Neural cell (in vitro differentiated cells): ENCODE measurements at regions not wholly inside any gene's neighbourhood (a gene's known extent, or its start where the extent isn't known, plus 50 kb on each side); places are given as distances from the start of the nearest gene placed in this dataset.

Experiments used
- H2AFZ ChIP-seq: fragments of 200-600, 300-800 bp; sonication (generic), shearing (Covaris generic); 2 replicates; pipeline ENCODE4 v1.6.0; 2014; ENCODE audit warnings: low read depth, mild to moderate bottlenecking, antibody characterized with exemption, low read length, moderate library complexity
- H3F3A ChIP-seq: fragments of 200-600 bp; shearing (Covaris generic); 2 replicates; pipeline ENCODE4 v1.6.1; 2016; ENCODE audit warnings: mild to moderate bottlenecking, moderate library complexity, mixed read lengths, antibody characterized with exemption, low read length; ENCODE audit not compliant: insufficient read depth, poor library complexity, severe bottlenecking
- H3K27ac ChIP-seq: fragments of 200-600, 300-800 bp; sonication (generic), shearing (Covaris generic); 2 replicates; pipeline ENCODE4 v1.5.1; 2014; ENCODE audit warnings: mild to moderate bottlenecking, low read length, moderate library complexity
- H3K27me3 ChIP-seq: fragments of 300-800, 200-600 bp; sonication (generic), shearing (Covaris generic); 2 replicates; pipeline ENCODE4 v1.6.0; 2014; ENCODE audit warnings: mild to moderate bottlenecking, low read depth, low read length, moderate library complexity; ENCODE audit not compliant: insufficient read depth
- H3K36me3 ChIP-seq: fragments of 300-800, 200-600 bp; sonication (generic), shearing (Covaris generic); 2 replicates; pipeline ENCODE4 v1.5.1; 2014; ENCODE audit warnings: mild to moderate bottlenecking, antibody characterized with exemption, low read length, moderate library complexity; ENCODE audit not compliant: insufficient read depth
- H3K4me2 ChIP-seq: fragments of 300-800, 200-600 bp; sonication (generic), shearing (Covaris generic); 2 replicates; pipeline ENCODE4 v1.6.0; 2014; ENCODE audit warnings: mild to moderate bottlenecking, low read length
- H3K4me3 ChIP-seq: fragments of 300-800, 200-600 bp; sonication (generic), shearing (Covaris generic); 2 replicates; pipeline ENCODE4 v1.5.1; 2014; ENCODE audit warnings: mild to moderate bottlenecking, low read length, moderate library complexity
- H3K79me2 ChIP-seq: fragments of 200-600 bp; shearing (Covaris generic); replicated peaks from 2 replicates; pipeline ENCODE4 v1.6.0; 2014; ENCODE audit warnings: mild to moderate bottlenecking, low read length, moderate library complexity; ENCODE audit not compliant: insufficient read depth
- H3K9ac ChIP-seq: fragments of 300-800, 200-600 bp; sonication (generic), shearing (Covaris generic); 2 replicates; pipeline ENCODE4 v1.6.1; 2016; ENCODE audit warnings: mild to moderate bottlenecking, low read length, mixed read lengths
- H3K9me2 ChIP-seq: fragments of 200-600 bp; shearing (Covaris generic); 2 replicates; pipeline ENCODE4 v1.6.1; 2016; ENCODE audit warnings: mild to moderate bottlenecking, low read length, mixed read lengths; ENCODE audit not compliant: insufficient read depth
- H3K9me3 ChIP-seq: fragments of 200-600, 300-800 bp; sonication (generic), shearing (Covaris generic); 2 replicates; pipeline ENCODE4 v1.6.1; 2016; ENCODE audit warnings: mild to moderate bottlenecking, mixed run types, low read length, moderate library complexity, mixed read lengths
- H4K20me1 ChIP-seq: fragments of 200-600 bp; shearing (Covaris generic); 2 replicates; pipeline ENCODE4 v1.6.1; 2016; ENCODE audit warnings: mild to moderate bottlenecking, mixed run types; ENCODE audit not compliant: insufficient read depth
- CTCF ChIP-seq: fragments of 450-650 bp; IDR thresholded peaks from 2 replicates; pipeline ENCODE4 v1.5.1; 2014; ENCODE audit warnings: antibody characterized with exemption, mild to moderate bottlenecking, moderate library complexity; ENCODE audit not compliant: poor library complexity, severe bottlenecking
- EP300 ChIP-seq: fragments of 450-650 bp; conservative IDR thresholded peaks from 2 replicates; pipeline ENCODE4 v1.6.1; 2014; ENCODE audit warnings: antibody characterized with exemption, mild to moderate bottlenecking, moderate library complexity; ENCODE audit not compliant: poor library complexity, severe bottlenecking
- EZH2 ChIP-seq: fragments of 200-600, 300-800 bp; shearing (Covaris generic), sonication (generic); IDR thresholded peaks from 2 replicates; pipeline ENCODE4 v1.6.1; 2014; ENCODE audit warnings: antibody characterized with exemption, low read length, borderline replicate concordance, mild to moderate bottlenecking; ENCODE audit not compliant: insufficient read depth, poor library complexity, severe bottlenecking
- MXI1 ChIP-seq: fragments of 450-650 bp; conservative IDR thresholded peaks from 2 replicates; pipeline ENCODE4 v1.6.1; 2014; ENCODE audit warnings: antibody characterized with exemption, mild to moderate bottlenecking; ENCODE audit not compliant: poor library complexity, severe bottlenecking
- POLR2AphosphoS5 ChIP-seq: IDR thresholded peaks from 2 replicates; pipeline ENCODE4 v1.6.1; 2012
- RAD21 ChIP-seq: fragments of 450-650 bp; conservative IDR thresholded peaks from 2 replicates; pipeline ENCODE4 v1.6.1; 2014; ENCODE audit warnings: antibody characterized with exemption, mild to moderate bottlenecking, moderate library complexity
- SMC3 ChIP-seq: fragments of 450-650 bp; conservative IDR thresholded peaks from 2 replicates; pipeline ENCODE4 v1.6.1; 2014; ENCODE audit warnings: antibody characterized with exemption, mild to moderate bottlenecking, moderate library complexity; ENCODE audit not compliant: poor library complexity
- TAF1 ChIP-seq: IDR thresholded peaks from 2 replicates; pipeline ENCODE4 v1.6.1; 2012; ENCODE audit warnings: low read depth
- TF ChIP-seq, protein P1 (sequence below): IDR thresholded peaks from 2 replicates; pipeline ENCODE4 v1.6.1; 2012; ENCODE audit warnings: borderline replicate concordance

- TF ChIP-seq TAF1 (no peak), CTCF (no peak), EZH2 (no peak), POLR2AphosphoS5 (no peak), MXI1 (no peak), EP300 (no peak)
- TF ChIP-seq, protein P1, sequence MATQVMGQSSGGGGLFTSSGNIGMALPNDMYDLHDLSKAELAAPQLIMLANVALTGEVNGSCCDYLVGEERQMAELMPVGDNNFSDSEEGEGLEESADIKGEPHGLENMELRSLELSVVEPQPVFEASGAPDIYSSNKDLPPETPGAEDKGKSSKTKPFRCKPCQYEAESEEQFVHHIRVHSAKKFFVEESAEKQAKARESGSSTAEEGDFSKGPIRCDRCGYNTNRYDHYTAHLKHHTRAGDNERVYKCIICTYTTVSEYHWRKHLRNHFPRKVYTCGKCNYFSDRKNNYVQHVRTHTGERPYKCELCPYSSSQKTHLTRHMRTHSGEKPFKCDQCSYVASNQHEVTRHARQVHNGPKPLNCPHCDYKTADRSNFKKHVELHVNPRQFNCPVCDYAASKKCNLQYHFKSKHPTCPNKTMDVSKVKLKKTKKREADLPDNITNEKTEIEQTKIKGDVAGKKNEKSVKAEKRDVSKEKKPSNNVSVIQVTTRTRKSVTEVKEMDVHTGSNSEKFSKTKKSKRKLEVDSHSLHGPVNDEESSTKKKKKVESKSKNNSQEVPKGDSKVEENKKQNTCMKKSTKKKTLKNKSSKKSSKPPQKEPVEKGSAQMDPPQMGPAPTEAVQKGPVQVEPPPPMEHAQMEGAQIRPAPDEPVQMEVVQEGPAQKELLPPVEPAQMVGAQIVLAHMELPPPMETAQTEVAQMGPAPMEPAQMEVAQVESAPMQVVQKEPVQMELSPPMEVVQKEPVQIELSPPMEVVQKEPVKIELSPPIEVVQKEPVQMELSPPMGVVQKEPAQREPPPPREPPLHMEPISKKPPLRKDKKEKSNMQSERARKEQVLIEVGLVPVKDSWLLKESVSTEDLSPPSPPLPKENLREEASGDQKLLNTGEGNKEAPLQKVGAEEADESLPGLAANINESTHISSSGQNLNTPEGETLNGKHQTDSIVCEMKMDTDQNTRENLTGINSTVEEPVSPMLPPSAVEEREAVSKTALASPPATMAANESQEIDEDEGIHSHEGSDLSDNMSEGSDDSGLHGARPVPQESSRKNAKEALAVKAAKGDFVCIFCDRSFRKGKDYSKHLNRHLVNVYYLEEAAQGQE: no peak
- Histone ChIP-seq H3K27ac (no peak overlapping the region), H3K79me2 (no peaks in the 10 kb centered on the region), H3K36me3 (no peaks in the 10 kb centered on the region), H3K4me3 (no peak overlapping the region), H3K9me3 (no peaks in the 10 kb centered on the region), H3K9me2 (no peaks in the 10 kb centered on the region), H4K20me1 (no peaks in the 10 kb centered on the region), H3K9ac (no peak overlapping the region), H3K27me3 (no peaks in the 10 kb centered on the region), H2AFZ (no peak overlapping the region), H3K4me2 (no peak overlapping the region), H3F3A (no peaks in the 10 kb centered on the region)
Measured at GRCh38 chr6:113128661-113129060, 728.5 kb upstream of the MARCKS start.

GRCh38 chr6:113129991-113130390, 727.2 kb upstream of the MARCKS start:
- Histone ChIP-seq H4K20me1 (no peaks in the 10 kb centered on the region), H3K27me3 (no peaks in the 10 kb centered on the region), H3K79me2 (no peaks in the 10 kb centered on the region), H3K4me3 (no peak overlapping the region), H3K36me3 (no peaks in the 10 kb centered on the region), H3K9ac (no peak overlapping the region), H3F3A (no peaks in the 10 kb centered on the region), H3K4me2 (no peak overlapping the region), H3K9me2 (no peaks in the 10 kb centered on the region), H2AFZ (no peak overlapping the region), H3K9me3 (no peaks in the 10 kb centered on the region), H3K27ac (no peak overlapping the region)
- TF ChIP-seq MXI1: no peak
- TF ChIP-seq TAF1: no peak
- TF ChIP-seq SMC3: no peak
- no peak for TF ChIP-seq EZH2
- TF ChIP-seq POLR2AphosphoS5: no peak
- TF ChIP-seq, protein P1: no peak
- TF ChIP-seq RAD21: no peak
- TF ChIP-seq CTCF: no peak
- TF ChIP-seq EP300: no peak
